ELF-1 (cell line): ENCODE measurements at regions not wholly inside any gene's neighbourhood (a gene's known extent, or its start where the extent isn't known, plus 50 kb on each side); places are given as distances from the start of the nearest gene placed in this dataset.
A peak's percentile ranks its signal among the peaks of the same experiment; 100 is the strongest.
"Not testable (repeated sequence)": the region's sequence is repeated elsewhere in the genome, so short reads cannot be mapped to it uniquely, and the experiment has no call there.

Source experiments
- DNase-seq: peaks from one replicate; pipeline ENCODE4 v3.0.0-alpha.2; 2016; ENCODE audit warnings: low read depth, low spot score

- DNase-seq, result no peak
Observed at GRCh38 chr4:154032914-154033313, 244.0 kb upstream of the SFRP2 start.

- DNase-seq, result no peak
Observed at GRCh38 chr4:154030746-154031145, 241.9 kb upstream of the SFRP2 start.

- no peak for DNase-seq
Observed at GRCh38 chr4:154030152-154030551, 241.3 kb upstream of the SFRP2 start.

DNA sequence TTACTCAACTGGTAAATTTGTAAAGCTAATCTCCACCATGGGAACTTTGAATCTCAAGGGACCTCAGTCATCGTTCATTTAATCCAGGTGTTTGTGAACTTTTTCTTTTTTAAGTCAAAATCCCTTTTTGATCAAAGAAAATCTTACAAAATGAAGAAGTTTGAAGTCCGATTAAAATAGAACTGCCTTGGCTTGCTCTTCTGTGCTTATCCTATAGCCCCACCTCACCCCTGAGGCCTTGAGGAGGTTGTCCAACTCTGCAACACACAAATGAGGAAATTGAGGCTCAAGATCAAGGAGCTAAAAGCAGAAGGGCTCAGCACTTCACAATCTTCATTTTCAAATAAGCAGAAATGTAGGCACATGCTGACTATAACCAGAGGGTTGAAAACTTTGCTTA lies 240.3 kb upstream of the SFRP2 start:
- DNase-seq, result no peak

DNA sequence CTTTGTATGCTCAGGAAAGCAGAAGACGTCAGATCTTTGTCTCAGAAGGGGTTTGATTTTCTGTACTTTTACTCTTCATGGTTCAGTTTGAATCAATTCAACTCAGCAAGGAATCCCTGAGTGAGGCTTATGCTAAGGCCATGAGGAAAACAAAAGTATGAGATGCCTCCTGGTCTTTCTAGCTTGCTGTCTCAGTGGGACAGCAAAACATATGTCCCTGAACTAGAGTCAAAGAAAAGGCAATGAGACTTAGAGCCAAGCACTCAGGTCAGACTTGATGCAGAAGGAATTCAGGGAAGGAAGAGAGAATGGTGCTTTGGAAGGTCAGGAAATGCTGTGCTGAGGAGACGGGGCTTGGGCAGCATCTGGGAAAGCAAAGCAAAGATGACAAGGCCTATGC lies 236.2 kb upstream of the SFRP2 start:
- no peak for DNase-seq

DNA sequence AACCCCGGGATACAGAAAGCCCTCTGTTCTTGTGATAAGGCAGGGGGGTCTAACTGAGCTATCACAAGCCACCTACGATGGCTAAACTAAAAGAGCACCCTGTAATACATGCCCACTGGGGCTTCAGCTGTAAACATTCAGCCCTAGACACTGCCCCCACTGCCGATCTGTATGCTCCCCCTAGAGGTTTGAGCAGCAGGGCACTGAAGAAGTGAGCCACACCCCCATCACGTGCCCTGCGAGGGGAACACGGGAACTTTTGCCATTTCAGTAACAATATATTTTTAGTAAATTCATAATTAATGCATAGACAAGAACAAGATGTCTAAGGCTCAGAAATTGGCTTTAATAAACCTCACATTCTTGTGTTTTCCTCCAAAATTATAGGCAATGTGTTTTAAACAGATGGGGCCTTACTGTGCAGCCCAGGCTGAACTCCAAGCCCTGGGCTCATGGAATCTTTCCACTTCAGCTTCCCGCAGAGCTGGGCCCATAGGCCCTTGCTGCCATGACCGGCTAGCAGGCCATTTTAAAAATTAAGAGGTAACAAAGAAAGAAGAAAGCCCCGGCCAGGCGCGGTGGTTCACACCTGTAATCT lies 235.3 kb upstream of the SFRP2 start:
- DNase-seq, result peak; percentile 19

GRCh38 chr4:154023671-154024070 lies 234.8 kb upstream of the SFRP2 start:
- not testable (repeated sequence) for DNase-seq

- no peak for DNase-seq
Observed at GRCh38 chr4:154019811-154020210, 230.9 kb upstream of the SFRP2 start.

DNA sequence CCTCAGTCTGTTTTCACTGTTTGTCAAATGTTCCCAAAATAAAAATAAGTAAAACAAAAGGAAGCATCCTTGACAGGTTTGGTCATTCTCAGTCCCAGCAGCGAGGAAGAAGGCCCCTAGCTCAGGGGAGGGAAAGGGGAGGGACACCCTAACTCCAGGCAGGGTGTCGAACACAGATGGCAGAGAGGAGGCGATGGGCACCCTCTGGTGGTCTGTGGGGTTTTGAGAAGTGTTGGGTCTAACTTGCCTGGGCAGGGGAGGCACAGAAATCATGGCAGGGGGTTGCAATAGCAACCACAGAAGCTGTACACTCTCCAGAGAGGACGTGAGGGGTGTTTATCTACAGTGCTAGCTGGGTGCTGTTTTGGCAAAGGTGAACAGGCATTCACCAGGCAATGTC lies 229.8 kb upstream of the SFRP2 start:
- DNase-seq, result peak; percentile 43

DNA sequence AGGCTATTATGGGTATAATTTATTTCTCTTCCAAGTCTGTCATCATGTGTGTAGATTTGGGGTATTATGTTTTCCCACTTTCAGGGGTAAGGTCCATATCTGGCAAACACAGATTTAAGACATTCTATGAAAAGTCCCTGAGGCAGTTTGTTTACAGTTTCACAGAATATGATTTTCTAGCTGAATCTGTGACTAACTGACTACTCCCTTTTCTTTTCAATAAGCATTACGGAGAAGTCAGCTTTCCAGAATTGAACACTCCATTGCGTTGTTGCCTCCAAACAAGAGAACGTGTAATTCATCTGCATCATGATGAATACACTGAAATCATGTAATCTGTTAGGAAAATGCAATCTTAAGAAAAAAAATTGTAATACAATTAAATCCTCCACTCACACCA lies 226.7 kb upstream of the SFRP2 start:
- no peak for DNase-seq

GRCh38 chr4:154014407-154015321 lies 225.8 kb upstream of the SFRP2 start:
- DNase-seq, result no peak

GRCh38 chr4:154013576-154013975 lies 224.7 kb upstream of the SFRP2 start:
- no peak for DNase-seq

- no peak for DNase-seq
Observed at GRCh38 chr4:154010371-154010770, 221.5 kb upstream of the SFRP2 start.

- no peak for DNase-seq
Observed at GRCh38 chr4:154009788-154010187, 220.9 kb upstream of the SFRP2 start.

DNA sequence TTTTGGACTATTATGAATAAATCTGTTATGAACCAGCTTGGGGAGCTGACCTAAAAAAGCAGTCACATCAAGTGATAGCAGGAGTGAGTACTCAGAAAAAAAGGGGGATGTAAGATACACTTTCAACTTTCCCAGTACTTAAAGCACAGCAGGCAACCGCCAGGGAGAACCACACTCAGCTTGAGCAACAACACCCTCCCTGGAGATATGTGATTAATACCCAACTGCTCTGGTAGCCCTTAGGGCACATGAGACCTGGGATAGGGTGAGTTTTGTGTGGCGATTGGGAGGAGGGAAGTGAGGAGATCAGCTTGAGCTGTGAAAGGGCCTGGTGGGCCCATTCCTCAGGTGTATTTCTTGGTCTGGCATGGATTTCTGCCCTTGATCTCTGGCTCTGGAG lies 220.3 kb upstream of the SFRP2 start:
- peak; percentile 14 for DNase-seq

- no peak for DNase-seq
Observed at GRCh38 chr4:154005171-154005520, 216.3 kb upstream of the SFRP2 start.

- DNase-seq, result no peak
Observed at GRCh38 chr4:154004507-154005170, 215.8 kb upstream of the SFRP2 start.

- no peak for DNase-seq
Observed at GRCh38 chr4:154004016-154004415, 215.1 kb upstream of the SFRP2 start.

- no peak for DNase-seq
Observed at GRCh38 chr4:154003378-154003777, 214.5 kb upstream of the SFRP2 start.

- no peak for DNase-seq
Observed at GRCh38 chr4:154001193-154001592, 212.3 kb upstream of the SFRP2 start.

GRCh38 chr4:153997516-153997915 lies 208.6 kb upstream of the SFRP2 start:
- DNase-seq, result no peak

DNA sequence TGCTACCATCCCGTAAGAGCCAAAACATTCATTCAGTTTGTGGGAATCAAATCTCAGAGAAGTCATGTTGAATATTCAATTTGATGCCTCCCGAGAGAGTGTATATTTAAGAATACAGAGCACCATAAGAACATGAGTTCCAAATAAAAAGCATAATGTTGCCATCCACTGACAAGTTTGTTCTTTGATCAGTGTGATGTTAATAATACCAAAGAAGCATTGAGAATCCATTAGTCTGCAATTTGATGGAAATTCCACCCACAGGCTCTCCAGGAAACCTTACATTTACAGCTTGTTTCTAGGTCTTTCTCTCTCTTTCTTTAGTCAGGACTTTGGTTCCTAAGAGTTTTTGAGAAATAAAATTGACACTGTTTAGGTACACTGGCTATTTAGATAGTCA lies 200.6 kb upstream of the SFRP2 start:
- DNase-seq, result no peak
